ENCODE measurements at regions not wholly inside any gene's neighbourhood (a gene's known extent, or its start where the extent isn't known, plus 50 kb on each side); places are given as distances from the start of the nearest gene placed in this dataset.

GRCh38 chr11:13852481-13852880 is 110.0 kb upstream of the SPON1 start:
- ChIA-PET POLR2A (no interaction called here), CTCF (interaction anchor here (1.5 to 1.8 kb wide), 2 partner anchors 18 to 21 kb away, joined by 3 to 6 read pairs; no protein-coding TSS in a partner anchor)
- Mint-ChIP-seq H3K27me3 (ENCODE audit: low read depth) (no peaks in the 10 kb centered on the region), H3K27ac (no peak overlapping the region), H3K9me3 (peaks cover 4% of the 10 kb centered on the region; the same call in 1 of the 2 replicates), H3K4me3 (no peak overlapping the region), H3K4me1 (peaks cover 6% of the 10 kb centered on the region; the same call in 1 of the 2 replicates), H3K36me3 (no peaks in the 10 kb centered on the region)
- no peak for TF ChIP-seq USF2 (CRISPR knock-in tag; IDR thresholded peaks at IDR 0.05)
- TF ChIP-seq SMAD4 (CRISPR knock-in tag; IDR thresholded peaks at IDR 0.05): no peak
- no peak for TF ChIP-seq E2F5 (CRISPR knock-in tag; IDR thresholded peaks at IDR 0.05)
- no peak for TF ChIP-seq ZNF121 (CRISPR knock-in tag; IDR thresholded peaks at IDR 0.05)
- no peak for TF ChIP-seq JAZF1 (CRISPR knock-in tag; IDR thresholded peaks at IDR 0.05)
- no peak for TF ChIP-seq JUN (CRISPR knock-in tag; IDR thresholded peaks at IDR 0.05)
- TF ChIP-seq NFYB (CRISPR knock-in tag; conservative IDR thresholded peaks at IDR 0.05; ENCODE audit: low read depth): no peak
- no peak for TF ChIP-seq OVOL2 (CRISPR knock-in tag; IDR thresholded peaks at IDR 0.05; ENCODE audit: borderline replicate concordance)
- no peak for TF ChIP-seq ERG (CRISPR knock-in tag; IDR thresholded peaks at IDR 0.05)
- TF ChIP-seq ETV6 (CRISPR knock-in tag; IDR thresholded peaks at IDR 0.05): no peak
- no peak for DNase-seq (ENCODE audit: low spot score)
- no peak for ATAC-seq

GRCh38 chr11:13857828-13858227 is 104.7 kb upstream of the SPON1 start:
- ChIA-PET CTCF (interaction anchor here (1.7 to 2.6 kb wide), 2 partner anchors 15 to 23 kb away, joined by 5 to 10 read pairs; no protein-coding TSS in a partner anchor), POLR2A (no interaction called here)
- no peak for ATAC-seq
- peaks cover 4% of the 10 kb centered on the region; the same call in 1 of the 2 replicates for H3K9me3 Mint-ChIP-seq
- no peak overlapping the region for H3K4me3 Mint-ChIP-seq
- H3K27ac Mint-ChIP-seq: no peak overlapping the region
- TF ChIP-seq TEAD1 (CRISPR knock-in tag; IDR thresholded peaks at IDR 0.05) (no peak), RORB (CRISPR knock-in tag; IDR thresholded peaks at IDR 0.05) (no peak), NR2C2 (CRISPR knock-in tag; IDR thresholded peaks at IDR 0.05) (no peak), ZNF232 (CRISPR knock-in tag; IDR thresholded peaks at IDR 0.05) (no peak), ZNF512 (CRISPR knock-in tag; IDR thresholded peaks at IDR 0.05; ENCODE audit: borderline replicate concordance) (no peak), PRDM15 (CRISPR knock-in tag; IDR thresholded peaks at IDR 0.05) (no peak), GABPB1 (CRISPR knock-in tag; IDR thresholded peaks at IDR 0.05) (no peak), MLX (CRISPR knock-in tag; IDR thresholded peaks at IDR 0.05) (no peak), ARID4B (CRISPR knock-in tag; IDR thresholded peaks at IDR 0.05; ENCODE audit: borderline replicate concordance) (no peak), SMAD4 (CRISPR knock-in tag; IDR thresholded peaks at IDR 0.05) (no peak)
- no peaks in the 10 kb centered on the region for H3K27me3 Mint-ChIP-seq (ENCODE audit: low read depth)
- no peak for DNase-seq (ENCODE audit: low spot score)
- H3K36me3 Mint-ChIP-seq: no peaks in the 10 kb centered on the region
- H3K4me1 Mint-ChIP-seq: no peaks in the 10 kb centered on the region
